Endodermal cell (in vitro differentiated cells): ENCODE measurements at regions not wholly inside any gene's neighbourhood (a gene's known extent, or its start where the extent isn't known, plus 50 kb on each side); places are given as distances from the start of the nearest gene placed in this dataset.

Experiments
- DNase-seq: peaks from one replicate; pipeline ENCODE4 v3.0.0-alpha.2; 2017
- H3K27ac ChIP-seq: 2 replicates; pipeline ENCODE4 v1.5.1; 2013; ENCODE audit warnings: mild to moderate bottlenecking, low read depth, low read length, moderate library complexity
- H3K27me3 ChIP-seq: 2 replicates; pipeline ENCODE4 v1.6.1; 2013; ENCODE audit warnings: mild to moderate bottlenecking, low read length, moderate library complexity; ENCODE audit not compliant: insufficient read depth, control insufficient read depth, poor library complexity, severe bottlenecking
- H3K36me3 ChIP-seq: 2 replicates; pipeline ENCODE4 v1.7.0; 2013; ENCODE audit warnings: mild to moderate bottlenecking, low read length, moderate library complexity; ENCODE audit not compliant: control insufficient read depth, insufficient read depth
- H3K4me1 ChIP-seq: one replicate; pipeline ENCODE4 v1.7.0; 2013; ENCODE audit warnings: low read length; ENCODE audit not compliant: control insufficient read depth, insufficient read depth
- H3K4me3 ChIP-seq: 2 replicates; pipeline ENCODE4 v1.5.1; 2013; ENCODE audit warnings: mild to moderate bottlenecking, low read length, moderate library complexity
- H3K9ac ChIP-seq: 2 replicates; pipeline ENCODE4 v1.6.1; 2013; ENCODE audit warnings: mild to moderate bottlenecking, low read length, moderate library complexity; ENCODE audit not compliant: poor library complexity, severe bottlenecking; ENCODE audit errors: extremely low read depth
- H3K9me3 ChIP-seq: 2 replicates; pipeline ENCODE4 v1.6.1; 2013; ENCODE audit warnings: mild to moderate bottlenecking, low read length, moderate library complexity; ENCODE audit not compliant: control insufficient read depth
- H3K27ac Mint-ChIP-seq: 2 replicates; pipeline ENCODE4 v1.8.0; 2020; ENCODE audit warnings: mixed read lengths
- H3K27me3 Mint-ChIP-seq: 2 replicates; pipeline ENCODE4 v1.8.0; 2021; ENCODE audit warnings: mild to moderate bottlenecking, mixed read lengths; ENCODE audit not compliant: insufficient read depth
- H3K36me3 Mint-ChIP-seq: 2 replicates; pipeline ENCODE4 v1.8.0; 2020; ENCODE audit warnings: low read depth, mixed read lengths
- H3K4me1 Mint-ChIP-seq: 2 replicates; pipeline ENCODE4 v1.8.0; 2020; ENCODE audit warnings: mixed read lengths
- H3K4me3 Mint-ChIP-seq: 2 replicates; pipeline ENCODE4 v1.8.0; 2020; ENCODE audit warnings: mild to moderate bottlenecking, moderate library complexity, mixed read lengths
- H3K9me3 Mint-ChIP-seq: 2 replicates; pipeline ENCODE4 v1.8.0; 2020; ENCODE audit warnings: mild to moderate bottlenecking, mixed read lengths
- WGBS, 2 experiments: methylation state at CpG; one replicate each; pipeline versions ENCODE4 v1.1.5 to v1.1.7; 2013; ENCODE audit warnings: missing lambda C conversion rate in 2 of 2, mixed read lengths in 1 of 2; ENCODE audit not compliant: insufficient coverage in 1 of 2, insufficient read length in 1 of 2; 5-methylcytosine and 5-hydroxymethylcytosine counted together
- TF ChIP-seq, protein P1 (sequence below): fragments of 200-600 bp; sonication (generic); conservative IDR thresholded peaks from 2 replicates; pipeline ENCODE4 v1.5.0; 2021; ENCODE audit warnings: antibody characterized with exemption, mild to moderate bottlenecking

DNA sequence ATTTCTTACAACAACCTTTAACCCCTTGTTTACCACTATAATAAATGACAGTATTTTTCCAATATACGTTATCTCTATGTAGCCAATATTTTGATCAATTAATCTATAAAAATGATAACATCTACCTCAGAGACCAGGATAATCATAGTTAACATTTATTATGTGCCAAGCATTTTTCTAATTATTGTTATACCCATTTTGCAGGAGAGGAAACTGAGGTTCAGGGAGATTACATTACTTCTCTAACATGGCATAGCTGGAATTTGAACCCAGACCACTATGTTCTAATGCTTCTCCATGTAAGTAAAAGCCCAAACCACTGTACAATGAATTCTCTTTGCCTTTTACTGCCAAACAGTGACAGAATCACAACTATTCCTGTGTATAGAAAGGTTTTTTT is 113.4 kb upstream of the PFN2 start:
- H3K9me3 Mint-ChIP-seq, result peaks cover 2% of the 10 kb centered on the region
- peaks cover 11% of the 10 kb centered on the region for H3K4me1 Mint-ChIP-seq
- H3K27ac Mint-ChIP-seq, result no peak overlapping the region
- no peak overlapping the region for H3K4me3 Mint-ChIP-seq
- peaks cover 2% of the 10 kb centered on the region for H3K27me3 Mint-ChIP-seq
- Histone ChIP-seq H3K36me3 (no peaks in the 10 kb centered on the region), H3K27me3 (no peaks in the 10 kb centered on the region), H3K9ac (no peak overlapping the region), H3K27ac (no peak overlapping the region), H3K4me3 (no peak overlapping the region), H3K9me3 (no peaks in the 10 kb centered on the region), H3K4me1 (no peaks in the 10 kb centered on the region)
- 100% methylated on average over 1 of the region's 1 CpG; no CpG with 5 or more reads in 1 of the 2 experiments for WGBS, 2 experiments
- H3K36me3 Mint-ChIP-seq, result no peaks in the 10 kb centered on the region
- DNase-seq, result no peak
- TF ChIP-seq, protein P1, sequence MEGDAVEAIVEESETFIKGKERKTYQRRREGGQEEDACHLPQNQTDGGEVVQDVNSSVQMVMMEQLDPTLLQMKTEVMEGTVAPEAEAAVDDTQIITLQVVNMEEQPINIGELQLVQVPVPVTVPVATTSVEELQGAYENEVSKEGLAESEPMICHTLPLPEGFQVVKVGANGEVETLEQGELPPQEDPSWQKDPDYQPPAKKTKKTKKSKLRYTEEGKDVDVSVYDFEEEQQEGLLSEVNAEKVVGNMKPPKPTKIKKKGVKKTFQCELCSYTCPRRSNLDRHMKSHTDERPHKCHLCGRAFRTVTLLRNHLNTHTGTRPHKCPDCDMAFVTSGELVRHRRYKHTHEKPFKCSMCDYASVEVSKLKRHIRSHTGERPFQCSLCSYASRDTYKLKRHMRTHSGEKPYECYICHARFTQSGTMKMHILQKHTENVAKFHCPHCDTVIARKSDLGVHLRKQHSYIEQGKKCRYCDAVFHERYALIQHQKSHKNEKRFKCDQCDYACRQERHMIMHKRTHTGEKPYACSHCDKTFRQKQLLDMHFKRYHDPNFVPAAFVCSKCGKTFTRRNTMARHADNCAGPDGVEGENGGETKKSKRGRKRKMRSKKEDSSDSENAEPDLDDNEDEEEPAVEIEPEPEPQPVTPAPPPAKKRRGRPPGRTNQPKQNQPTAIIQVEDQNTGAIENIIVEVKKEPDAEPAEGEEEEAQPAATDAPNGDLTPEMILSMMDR, result no peak

DNA sequence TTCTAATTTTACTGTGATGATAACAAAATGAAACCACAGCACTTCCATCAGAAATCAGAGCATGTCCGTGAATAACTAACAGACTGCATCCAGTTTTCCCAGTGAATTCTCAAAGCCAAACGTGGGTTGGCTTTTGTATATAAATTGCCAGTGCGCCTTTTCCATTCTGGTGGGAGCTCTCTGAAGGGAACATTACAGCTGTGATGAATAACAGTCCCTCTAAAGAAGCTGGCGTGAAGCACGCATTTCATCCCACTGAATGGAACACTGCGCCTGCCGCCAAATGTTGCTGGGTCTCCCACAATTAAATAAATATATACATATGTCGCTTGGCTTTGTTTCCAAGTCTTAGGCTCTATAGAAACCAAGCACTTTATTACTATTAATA is 113.0 kb upstream of the PFN2 start:
- Mint-ChIP-seq H3K36me3 (no peaks in the 10 kb centered on the region), H3K27me3 (peaks cover 2% of the 10 kb centered on the region), H3K9me3 (peaks cover 2% of the 10 kb centered on the region), H3K4me1 (peaks cover 11% of the 10 kb centered on the region), H3K27ac (no peak overlapping the region), H3K4me3 (no peak overlapping the region)
- Histone ChIP-seq H3K27me3 (no peaks in the 10 kb centered on the region), H3K9ac (no peak overlapping the region), H3K36me3 (no peaks in the 10 kb centered on the region), H3K9me3 (no peaks in the 10 kb centered on the region), H3K4me1 (no peaks in the 10 kb centered on the region), H3K27ac (peak overlapping the region; percentile 30), H3K4me3 (no peak overlapping the region)
- whole genome bisulfite sequencing, 2 experiments, result 84 to 89% methylated on average over 6 to 8 of the region's 8 CpGs
- no peak for DNase-seq
- TF ChIP-seq, protein P1, result no peak

DNA sequence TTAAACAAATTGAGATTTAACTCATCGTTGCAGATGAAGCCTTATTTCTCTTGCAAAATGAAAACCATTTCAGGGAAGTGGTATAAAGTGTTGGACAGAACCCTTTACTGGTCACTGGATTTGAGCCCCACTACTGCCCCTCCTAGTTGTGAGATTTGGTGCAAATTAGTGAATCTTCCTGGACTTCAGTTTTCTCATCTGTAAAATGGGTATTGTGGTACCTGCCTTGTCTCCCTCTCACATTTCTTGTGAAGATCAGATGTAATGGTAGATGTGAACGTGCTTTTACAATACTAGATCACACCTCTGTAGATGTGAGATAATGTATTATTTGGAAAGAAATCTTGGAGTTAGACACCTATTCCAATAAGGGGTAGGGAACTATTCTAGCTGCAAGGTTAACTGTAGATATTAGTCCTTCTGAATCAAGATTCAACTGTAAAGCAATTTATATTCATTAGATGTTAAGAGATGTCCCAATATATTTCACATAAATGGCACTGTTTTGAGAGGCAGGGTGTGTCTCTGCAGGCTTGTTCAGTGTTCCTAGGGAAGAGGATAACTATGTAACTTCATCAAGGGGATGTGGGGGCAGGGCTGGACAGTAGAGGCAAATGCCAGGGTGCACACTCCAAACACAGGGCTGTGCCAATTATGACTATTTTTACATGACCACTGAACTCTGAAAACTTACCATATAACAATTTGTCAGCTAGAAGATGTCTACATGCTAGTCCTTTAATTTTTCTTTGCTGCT is 112.4 kb upstream of the PFN2 start:
- H3K9me3 ChIP-seq, result no peaks in the 10 kb centered on the region
- H3K27me3 ChIP-seq, result no peaks in the 10 kb centered on the region
- DNase-seq, result no peak
- H3K36me3 ChIP-seq, result no peaks in the 10 kb centered on the region
- H3K4me1 ChIP-seq, result no peaks in the 10 kb centered on the region
- no peak overlapping the region for H3K4me3 Mint-ChIP-seq
- H3K4me3 ChIP-seq, result no peak overlapping the region
- H3K36me3 Mint-ChIP-seq, result no peaks in the 10 kb centered on the region
- TF ChIP-seq, protein P1, result no peak
- peaks cover 11% of the 10 kb centered on the region for H3K4me1 Mint-ChIP-seq
- no peak overlapping the region for H3K9ac ChIP-seq
- H3K27ac ChIP-seq, result peak overlapping the region; percentile 30
- 83 to 91% methylated on average over 1 to 2 of the region's 2 CpGs for WGBS, 2 experiments
- peaks cover 2% of the 10 kb centered on the region for H3K9me3 Mint-ChIP-seq
- H3K27me3 Mint-ChIP-seq, result peaks cover 2% of the 10 kb centered on the region
- H3K27ac Mint-ChIP-seq, result no peak overlapping the region
